ENCODE measurements at regions not wholly inside any gene's neighbourhood (a gene's known extent, or its start where the extent isn't known, plus 50 kb on each side); places are given as distances from the start of the nearest gene placed in this dataset.

DNA sequence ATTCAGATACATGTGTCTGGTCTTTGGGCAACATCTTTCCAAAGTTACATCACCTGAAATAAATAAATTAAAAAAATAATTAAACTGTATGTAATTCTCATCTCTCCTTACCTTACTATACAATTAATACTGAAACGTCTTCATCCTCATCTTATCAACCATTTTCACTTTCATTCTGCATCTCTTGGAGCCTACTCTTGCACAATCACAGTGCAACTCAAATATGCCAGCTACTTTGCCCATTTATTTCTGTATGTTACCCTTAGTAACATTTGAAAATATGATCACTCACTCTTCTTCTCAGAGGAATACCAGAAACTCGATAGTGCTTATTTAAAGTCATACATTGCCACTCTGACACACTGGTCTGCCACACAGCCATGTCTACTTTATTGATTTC, 1357.1 kb upstream of the CADM2 start:
- ChIA-PET POLR2A (no interaction called here), CTCF (no interaction called here)
- no peaks in the 10 kb centered on the region for H3K4me1 ChIP-seq (ENCODE audit: control insufficient read depth, insufficient read depth, low read length)
- no peak for TF ChIP-seq HOXA7 (CRISPR knock-in tag; IDR thresholded peaks at IDR 0.05; ENCODE audit: borderline replicate concordance)
- no peak for TF ChIP-seq ZNF292 (tag by site-specific recombination; IDR thresholded peaks at IDR 0.05; ENCODE audit: borderline replicate concordance, low read depth)
- TF ChIP-seq, protein P1, sequence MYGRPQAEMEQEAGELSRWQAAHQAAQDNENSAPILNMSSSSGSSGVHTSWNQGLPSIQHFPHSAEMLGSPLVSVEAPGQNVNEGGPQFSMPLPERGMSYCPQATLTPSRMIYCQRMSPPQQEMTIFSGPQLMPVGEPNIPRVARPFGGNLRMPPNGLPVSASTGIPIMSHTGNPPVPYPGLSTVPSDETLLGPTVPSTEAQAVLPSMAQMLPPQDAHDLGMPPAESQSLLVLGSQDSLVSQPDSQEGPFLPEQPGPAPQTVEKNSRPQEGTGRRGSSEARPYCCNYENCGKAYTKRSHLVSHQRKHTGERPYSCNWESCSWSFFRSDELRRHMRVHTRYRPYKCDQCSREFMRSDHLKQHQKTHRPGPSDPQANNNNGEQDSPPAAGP (tag by site-specific recombination; IDR thresholded peaks at IDR 0.05): no peak
- TF ChIP-seq GLI2 (tag by site-specific recombination; IDR thresholded peaks at IDR 0.05; ENCODE audit: borderline replicate concordance, low read depth): no peak
- TF ChIP-seq ZNF530 (tag by site-specific recombination; IDR thresholded peaks at IDR 0.05; ENCODE audit: low read depth): no peak
- TF ChIP-seq, protein P2, sequence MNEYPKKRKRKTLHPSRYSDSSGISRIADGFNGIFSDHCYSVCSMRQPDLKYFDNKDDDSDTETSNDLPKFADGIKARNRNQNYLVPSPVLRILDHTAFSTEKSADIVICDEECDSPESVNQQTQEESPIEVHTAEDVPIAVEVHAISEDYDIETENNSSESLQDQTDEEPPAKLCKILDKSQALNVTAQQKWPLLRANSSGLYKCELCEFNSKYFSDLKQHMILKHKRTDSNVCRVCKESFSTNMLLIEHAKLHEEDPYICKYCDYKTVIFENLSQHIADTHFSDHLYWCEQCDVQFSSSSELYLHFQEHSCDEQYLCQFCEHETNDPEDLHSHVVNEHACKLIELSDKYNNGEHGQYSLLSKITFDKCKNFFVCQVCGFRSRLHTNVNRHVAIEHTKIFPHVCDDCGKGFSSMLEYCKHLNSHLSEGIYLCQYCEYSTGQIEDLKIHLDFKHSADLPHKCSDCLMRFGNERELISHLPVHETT (tag by site-specific recombination; IDR thresholded peaks at IDR 0.05): no peak
- TF ChIP-seq ZNF510 (tag by site-specific recombination; IDR thresholded peaks at IDR 0.05; ENCODE audit: insufficient replicate concordance): no peak
- TF ChIP-seq, protein P3, sequence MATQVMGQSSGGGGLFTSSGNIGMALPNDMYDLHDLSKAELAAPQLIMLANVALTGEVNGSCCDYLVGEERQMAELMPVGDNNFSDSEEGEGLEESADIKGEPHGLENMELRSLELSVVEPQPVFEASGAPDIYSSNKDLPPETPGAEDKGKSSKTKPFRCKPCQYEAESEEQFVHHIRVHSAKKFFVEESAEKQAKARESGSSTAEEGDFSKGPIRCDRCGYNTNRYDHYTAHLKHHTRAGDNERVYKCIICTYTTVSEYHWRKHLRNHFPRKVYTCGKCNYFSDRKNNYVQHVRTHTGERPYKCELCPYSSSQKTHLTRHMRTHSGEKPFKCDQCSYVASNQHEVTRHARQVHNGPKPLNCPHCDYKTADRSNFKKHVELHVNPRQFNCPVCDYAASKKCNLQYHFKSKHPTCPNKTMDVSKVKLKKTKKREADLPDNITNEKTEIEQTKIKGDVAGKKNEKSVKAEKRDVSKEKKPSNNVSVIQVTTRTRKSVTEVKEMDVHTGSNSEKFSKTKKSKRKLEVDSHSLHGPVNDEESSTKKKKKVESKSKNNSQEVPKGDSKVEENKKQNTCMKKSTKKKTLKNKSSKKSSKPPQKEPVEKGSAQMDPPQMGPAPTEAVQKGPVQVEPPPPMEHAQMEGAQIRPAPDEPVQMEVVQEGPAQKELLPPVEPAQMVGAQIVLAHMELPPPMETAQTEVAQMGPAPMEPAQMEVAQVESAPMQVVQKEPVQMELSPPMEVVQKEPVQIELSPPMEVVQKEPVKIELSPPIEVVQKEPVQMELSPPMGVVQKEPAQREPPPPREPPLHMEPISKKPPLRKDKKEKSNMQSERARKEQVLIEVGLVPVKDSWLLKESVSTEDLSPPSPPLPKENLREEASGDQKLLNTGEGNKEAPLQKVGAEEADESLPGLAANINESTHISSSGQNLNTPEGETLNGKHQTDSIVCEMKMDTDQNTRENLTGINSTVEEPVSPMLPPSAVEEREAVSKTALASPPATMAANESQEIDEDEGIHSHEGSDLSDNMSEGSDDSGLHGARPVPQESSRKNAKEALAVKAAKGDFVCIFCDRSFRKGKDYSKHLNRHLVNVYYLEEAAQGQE (tag by site-specific recombination; IDR thresholded peaks at IDR 0.05): no peak
- no peak for TF ChIP-seq ZNF223 (tag by site-specific recombination; IDR thresholded peaks at IDR 0.05)
- no peak for TF ChIP-seq ZNF596 (tag by site-specific recombination; IDR thresholded peaks at IDR 0.05)
- TF ChIP-seq FEZF1 (tag by site-specific recombination; IDR thresholded peaks at IDR 0.05): no peak
- TF ChIP-seq ZNF549 (tag by site-specific recombination; IDR thresholded peaks at IDR 0.05): no peak
- TF ChIP-seq, protein P4, sequence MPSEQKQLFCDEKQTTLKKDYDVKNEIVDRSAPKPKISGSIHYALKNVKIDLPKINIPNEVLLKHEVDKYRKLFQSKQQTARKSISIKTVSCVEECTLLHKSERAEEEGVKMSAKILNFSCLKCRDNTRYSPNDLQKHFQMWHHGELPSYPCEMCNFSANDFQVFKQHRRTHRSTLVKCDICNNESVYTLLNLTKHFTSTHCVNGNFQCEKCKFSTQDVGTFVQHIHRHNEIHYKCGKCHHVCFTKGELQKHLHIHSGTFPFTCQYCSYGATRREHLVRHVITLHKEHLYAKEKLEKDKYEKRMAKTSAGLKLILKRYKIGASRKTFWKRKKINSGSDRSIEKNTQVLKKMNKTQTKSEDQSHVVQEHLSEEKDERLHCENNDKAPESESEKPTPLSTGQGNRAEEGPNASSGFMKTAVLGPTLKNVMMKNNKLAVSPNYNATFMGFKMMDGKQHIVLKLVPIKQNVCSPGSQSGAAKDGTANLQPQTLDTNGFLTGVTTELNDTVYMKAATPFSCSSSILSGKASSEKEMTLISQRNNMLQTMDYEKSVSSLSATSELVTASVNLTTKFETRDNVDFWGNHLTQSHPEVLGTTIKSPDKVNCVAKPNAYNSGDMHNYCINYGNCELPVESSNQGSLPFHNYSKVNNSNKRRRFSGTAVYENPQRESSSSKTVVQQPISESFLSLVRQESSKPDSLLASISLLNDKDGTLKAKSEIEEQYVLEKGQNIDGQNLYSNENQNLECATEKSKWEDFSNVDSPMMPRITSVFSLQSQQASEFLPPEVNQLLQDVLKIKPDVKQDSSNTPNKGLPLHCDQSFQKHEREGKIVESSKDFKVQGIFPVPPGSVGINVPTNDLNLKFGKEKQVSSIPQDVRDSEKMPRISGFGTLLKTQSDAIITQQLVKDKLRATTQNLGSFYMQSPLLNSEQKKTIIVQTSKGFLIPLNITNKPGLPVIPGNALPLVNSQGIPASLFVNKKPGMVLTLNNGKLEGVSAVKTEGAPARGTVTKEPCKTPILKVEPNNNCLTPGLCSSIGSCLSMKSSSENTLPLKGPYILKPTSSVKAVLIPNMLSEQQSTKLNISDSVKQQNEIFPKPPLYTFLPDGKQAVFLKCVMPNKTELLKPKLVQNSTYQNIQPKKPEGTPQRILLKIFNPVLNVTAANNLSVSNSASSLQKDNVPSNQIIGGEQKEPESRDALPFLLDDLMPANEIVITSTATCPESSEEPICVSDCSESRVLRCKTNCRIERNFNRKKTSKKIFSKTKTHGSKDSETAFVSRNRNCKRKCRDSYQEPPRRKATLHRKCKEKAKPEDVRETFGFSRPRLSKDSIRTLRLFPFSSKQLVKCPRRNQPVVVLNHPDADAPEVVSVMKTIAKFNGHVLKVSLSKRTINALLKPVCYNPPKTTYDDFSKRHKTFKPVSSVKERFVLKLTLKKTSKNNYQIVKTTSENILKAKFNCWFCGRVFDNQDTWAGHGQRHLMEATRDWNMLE (tag by site-specific recombination; conservative IDR thresholded peaks at IDR 0.05; ENCODE audit: low read depth): no peak
- no peak for TF ChIP-seq ZNF521 (tag by site-specific recombination; IDR thresholded peaks at IDR 0.05)
- TF ChIP-seq, protein P5, sequence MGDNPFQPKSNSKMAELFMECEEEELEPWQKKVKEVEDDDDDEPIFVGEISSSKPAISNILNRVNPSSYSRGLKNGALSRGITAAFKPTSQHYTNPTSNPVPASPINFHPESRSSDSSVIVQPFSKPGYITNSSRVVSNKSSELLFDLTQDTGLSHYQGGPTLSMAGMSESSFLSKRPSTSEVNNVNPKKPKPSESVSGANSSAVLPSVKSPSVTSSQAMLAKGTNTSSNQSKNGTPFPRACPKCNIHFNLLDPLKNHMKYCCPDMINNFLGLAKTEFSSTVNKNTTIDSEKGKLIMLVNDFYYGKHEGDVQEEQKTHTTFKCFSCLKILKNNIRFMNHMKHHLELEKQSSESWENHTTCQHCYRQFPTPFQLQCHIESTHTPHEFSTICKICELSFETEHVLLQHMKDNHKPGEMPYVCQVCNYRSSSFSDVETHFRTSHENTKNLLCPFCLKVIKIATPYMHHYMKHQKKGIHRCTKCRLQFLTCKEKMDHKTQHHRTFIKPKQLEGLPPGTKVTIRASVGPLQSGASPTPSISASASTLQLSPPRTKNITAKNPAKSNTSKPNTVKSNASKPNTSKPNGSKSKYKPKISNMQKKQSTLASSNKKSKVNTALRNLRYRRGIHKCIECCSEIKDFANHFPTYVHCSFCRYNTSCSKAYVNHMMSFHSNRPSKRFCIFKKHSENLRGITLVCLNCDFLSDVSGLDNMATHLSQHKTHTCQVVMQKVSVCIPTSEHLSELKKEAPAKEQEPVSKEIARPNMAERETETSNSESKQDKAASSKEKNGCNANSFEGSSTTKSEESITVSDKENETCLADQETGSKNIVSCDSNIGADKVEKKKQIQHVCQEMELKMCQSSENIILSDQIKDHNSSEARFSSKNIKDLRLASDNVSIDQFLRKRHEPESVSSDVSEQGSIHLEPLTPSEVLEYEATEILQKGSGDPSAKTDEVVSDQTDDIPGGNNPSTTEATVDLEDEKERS (tag by site-specific recombination; IDR thresholded peaks at IDR 0.05): no peak
- TF ChIP-seq, protein P6, sequence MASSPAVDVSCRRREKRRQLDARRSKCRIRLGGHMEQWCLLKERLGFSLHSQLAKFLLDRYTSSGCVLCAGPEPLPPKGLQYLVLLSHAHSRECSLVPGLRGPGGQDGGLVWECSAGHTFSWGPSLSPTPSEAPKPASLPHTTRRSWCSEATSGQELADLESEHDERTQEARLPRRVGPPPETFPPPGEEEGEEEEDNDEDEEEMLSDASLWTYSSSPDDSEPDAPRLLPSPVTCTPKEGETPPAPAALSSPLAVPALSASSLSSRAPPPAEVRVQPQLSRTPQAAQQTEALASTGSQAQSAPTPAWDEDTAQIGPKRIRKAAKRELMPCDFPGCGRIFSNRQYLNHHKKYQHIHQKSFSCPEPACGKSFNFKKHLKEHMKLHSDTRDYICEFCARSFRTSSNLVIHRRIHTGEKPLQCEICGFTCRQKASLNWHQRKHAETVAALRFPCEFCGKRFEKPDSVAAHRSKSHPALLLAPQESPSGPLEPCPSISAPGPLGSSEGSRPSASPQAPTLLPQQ (tag by site-specific recombination; IDR thresholded peaks at IDR 0.05): no peak
- no peak for TF ChIP-seq KLF10 (tag by site-specific recombination; IDR thresholded peaks at IDR 0.05)
- no peak for TF ChIP-seq ZNF266 (tag by site-specific recombination; IDR thresholded peaks at IDR 0.05; ENCODE audit: low read depth)
- no peak for TF ChIP-seq ZNF571 (tag by site-specific recombination; IDR thresholded peaks at IDR 0.05)
- no peaks in the 10 kb centered on the region for H3K36me3 ChIP-seq (ENCODE audit: control insufficient read depth in 2 of 2, insufficient read depth in 1 of 2, low read length in 2 of 2)
- H3K9me3 ChIP-seq (ENCODE audit: control insufficient read depth, insufficient read depth, low read depth, low read length): no peaks in the 10 kb centered on the region
- H3K27ac ChIP-seq (ENCODE audit: extremely low read depth, low read depth, low read length): no peak overlapping the region
- H3K4me3 ChIP-seq (ENCODE audit: low read depth, low read length): no peak overlapping the region

Measured in HEK293 (cell line).